ENCODE measurements at regions not wholly inside any gene's neighbourhood (a gene's known extent, or its start where the extent isn't known, plus 50 kb on each side); places are given as distances from the start of the nearest gene placed in this dataset.

DNA sequence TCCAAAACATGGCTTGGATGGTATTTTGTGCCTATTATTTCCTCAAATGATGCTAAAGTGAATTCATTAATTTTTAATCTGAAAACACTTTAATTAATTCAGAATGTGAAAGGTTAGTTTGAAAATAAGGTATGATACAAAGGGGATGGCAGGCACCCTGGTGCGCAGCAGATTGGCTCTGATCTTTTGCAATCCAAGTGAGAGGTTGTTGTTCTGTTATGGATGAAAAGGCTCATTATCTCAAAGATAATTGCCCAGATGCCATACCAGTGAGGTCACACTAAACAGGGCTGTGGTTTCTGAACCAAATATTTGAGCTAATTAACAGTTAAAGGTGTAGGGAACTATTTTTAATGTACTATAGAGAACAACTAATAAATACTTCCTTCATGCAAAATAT, 504.9 kb downstream of the RAPGEF2 start:
- Histone ChIP-seq H4K20me1 (ENCODE audit: insufficient read depth, low read depth, low read length) (no peaks in the 10 kb centered on the region), H3K4me3 (ENCODE audit: low read length) (no peak overlapping the region), H3K4me1 (ENCODE audit: low read length) (no peaks in the 10 kb centered on the region), H3K36me3 (ENCODE audit: insufficient read depth, low read length) (no peaks in the 10 kb centered on the region), H3K27me3 (ENCODE audit: low read length) (no peaks in the 10 kb centered on the region), H3K27ac (ENCODE audit: low read length) (no peak overlapping the region), H3K79me2 (ENCODE audit: low read length) (no peaks in the 10 kb centered on the region), H3K9me3 (ENCODE audit: low read length) (no peaks in the 10 kb centered on the region), H3K9me2 (replicated peaks; ENCODE audit: insufficient read depth, low read length) (no peaks in the 10 kb centered on the region), H2AFZ (ENCODE audit: low read length) (no peak overlapping the region), H3K9ac (ENCODE audit: low read length) (no peak overlapping the region), H3K4me2 (ENCODE audit: low read depth, low read length, poor library complexity, severe bottlenecking) (no peak overlapping the region)
- no peak for DNase-seq

GRCh38 chr4:159608436-159608835, 505.6 kb downstream of the RAPGEF2 start:
- H3K4me2 ChIP-seq (ENCODE audit: low read depth, low read length, poor library complexity, severe bottlenecking), result no peak overlapping the region
- no peak overlapping the region for H3K9ac ChIP-seq (ENCODE audit: low read length)
- no peaks in the 10 kb centered on the region for H3K36me3 ChIP-seq (ENCODE audit: insufficient read depth, low read length)
- H4K20me1 ChIP-seq (ENCODE audit: insufficient read depth, low read depth, low read length), result no peaks in the 10 kb centered on the region
- H2AFZ ChIP-seq (ENCODE audit: low read length), result no peak overlapping the region
- H3K4me1 ChIP-seq (ENCODE audit: low read length), result no peaks in the 10 kb centered on the region
- H3K9me3 ChIP-seq (ENCODE audit: low read length), result no peaks in the 10 kb centered on the region
- no peak overlapping the region for H3K27ac ChIP-seq (ENCODE audit: low read length)
- no peaks in the 10 kb centered on the region for H3K9me2 ChIP-seq (replicated peaks; ENCODE audit: insufficient read depth, low read length)
- no peak overlapping the region for H3K4me3 ChIP-seq (ENCODE audit: low read length)
- DNase-seq, result no peak
- H3K27me3 ChIP-seq (ENCODE audit: low read length), result no peaks in the 10 kb centered on the region
- H3K79me2 ChIP-seq (ENCODE audit: low read length), result no peaks in the 10 kb centered on the region

GRCh38 chr4:159632031-159632430, 529.2 kb downstream of the RAPGEF2 start:
- DNase-seq, result no peak
- H3K27ac ChIP-seq (ENCODE audit: low read length), result no peak overlapping the region
- no peaks in the 10 kb centered on the region for H3K79me2 ChIP-seq (ENCODE audit: low read length)
- H3K9me3 ChIP-seq (ENCODE audit: low read length), result 0 out of 2 replicates have a peak, but pooled peaks cover 3% of the 10 kb centered on the region
- no peaks in the 10 kb centered on the region for H4K20me1 ChIP-seq (ENCODE audit: insufficient read depth, low read depth, low read length)
- no peak overlapping the region for H3K9ac ChIP-seq (ENCODE audit: low read length)
- H3K4me2 ChIP-seq (ENCODE audit: low read depth, low read length, poor library complexity, severe bottlenecking), result no peak overlapping the region
- no peaks in the 10 kb centered on the region for H3K27me3 ChIP-seq (ENCODE audit: low read length)
- no peak overlapping the region for H2AFZ ChIP-seq (ENCODE audit: low read length)
- no peaks in the 10 kb centered on the region for H3K9me2 ChIP-seq (replicated peaks; ENCODE audit: insufficient read depth, low read length)
- H3K4me1 ChIP-seq (ENCODE audit: low read length), result no peaks in the 10 kb centered on the region
- no peaks in the 10 kb centered on the region for H3K36me3 ChIP-seq (ENCODE audit: insufficient read depth, low read length)
- H3K4me3 ChIP-seq (ENCODE audit: low read length), result no peak overlapping the region

GRCh38 chr4:159639671-159640323, 536.9 kb downstream of the RAPGEF2 start:
- no peak for DNase-seq
- no peaks in the 10 kb centered on the region for H3K9me2 ChIP-seq (replicated peaks; ENCODE audit: insufficient read depth, low read length)
- no peak overlapping the region for H2AFZ ChIP-seq (ENCODE audit: low read length)
- no peaks in the 10 kb centered on the region for H3K4me1 ChIP-seq (ENCODE audit: low read length)
- H3K4me2 ChIP-seq (ENCODE audit: low read depth, low read length, poor library complexity, severe bottlenecking), result no peak overlapping the region
- H3K4me3 ChIP-seq (ENCODE audit: low read length), result no peak overlapping the region
- no peak overlapping the region for H3K27ac ChIP-seq (ENCODE audit: low read length)
- H3K79me2 ChIP-seq (ENCODE audit: low read length), result no peaks in the 10 kb centered on the region
- no peaks in the 10 kb centered on the region for H3K36me3 ChIP-seq (ENCODE audit: insufficient read depth, low read length)
- H4K20me1 ChIP-seq (ENCODE audit: insufficient read depth, low read depth, low read length), result no peaks in the 10 kb centered on the region
- peaks cover 14% of the 10 kb centered on the region for H3K9me3 ChIP-seq (ENCODE audit: low read length)
- H3K9ac ChIP-seq (ENCODE audit: low read length), result no peak overlapping the region
- H3K27me3 ChIP-seq (ENCODE audit: low read length), result no peaks in the 10 kb centered on the region

GRCh38 chr4:159649237-159649636, 546.4 kb downstream of the RAPGEF2 start:
- Histone ChIP-seq H3K4me3 (ENCODE audit: low read length) (no peak overlapping the region), H3K9me3 (ENCODE audit: low read length) (peaks cover 47% of the 10 kb centered on the region), H3K4me1 (ENCODE audit: low read length) (no peaks in the 10 kb centered on the region), H3K9me2 (replicated peaks; ENCODE audit: insufficient read depth, low read length) (no peaks in the 10 kb centered on the region), H4K20me1 (ENCODE audit: insufficient read depth, low read depth, low read length) (no peaks in the 10 kb centered on the region), H3K79me2 (ENCODE audit: low read length) (no peaks in the 10 kb centered on the region), H3K9ac (ENCODE audit: low read length) (no peak overlapping the region), H3K27me3 (ENCODE audit: low read length) (no peaks in the 10 kb centered on the region), H2AFZ (ENCODE audit: low read length) (no peak overlapping the region), H3K4me2 (ENCODE audit: low read depth, low read length, poor library complexity, severe bottlenecking) (no peak overlapping the region), H3K36me3 (ENCODE audit: insufficient read depth, low read length) (no peaks in the 10 kb centered on the region), H3K27ac (ENCODE audit: low read length) (no peak overlapping the region)
- no peak for DNase-seq

DNA sequence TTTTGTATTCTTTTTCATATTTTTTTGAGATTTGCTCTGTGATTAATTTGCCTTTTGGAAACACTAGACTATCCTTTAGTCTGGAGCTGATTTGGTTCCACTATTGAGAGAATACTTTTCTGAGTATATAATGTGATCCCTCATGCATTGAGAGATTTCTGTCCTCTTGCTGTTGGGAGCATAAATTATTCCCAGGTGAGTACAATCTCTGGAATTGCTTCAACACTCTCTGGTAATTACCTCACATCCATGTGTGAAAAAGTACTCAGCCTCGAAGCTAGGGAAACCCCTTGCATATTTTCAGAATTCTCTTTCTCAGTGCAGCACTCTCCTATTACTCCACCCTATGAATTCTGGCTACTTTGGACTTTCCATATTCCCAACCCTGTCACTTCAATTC, 550.0 kb downstream of the RAPGEF2 start:
- H3K27ac ChIP-seq (ENCODE audit: low read length), result no peak overlapping the region
- H3K79me2 ChIP-seq (ENCODE audit: low read length), result no peaks in the 10 kb centered on the region
- no peaks in the 10 kb centered on the region for H3K4me1 ChIP-seq (ENCODE audit: low read length)
- H4K20me1 ChIP-seq (ENCODE audit: insufficient read depth, low read depth, low read length), result no peaks in the 10 kb centered on the region
- no peak overlapping the region for H2AFZ ChIP-seq (ENCODE audit: low read length)
- H3K4me3 ChIP-seq (ENCODE audit: low read length), result no peak overlapping the region
- no peak for DNase-seq
- no peak overlapping the region for H3K4me2 ChIP-seq (ENCODE audit: low read depth, low read length, poor library complexity, severe bottlenecking)
- H3K9ac ChIP-seq (ENCODE audit: low read length), result no peak overlapping the region
- H3K36me3 ChIP-seq (ENCODE audit: insufficient read depth, low read length), result no peaks in the 10 kb centered on the region
- H3K27me3 ChIP-seq (ENCODE audit: low read length), result no peaks in the 10 kb centered on the region
- H3K9me2 ChIP-seq (replicated peaks; ENCODE audit: insufficient read depth, low read length), result no peaks in the 10 kb centered on the region
- peaks cover 49% of the 10 kb centered on the region for H3K9me3 ChIP-seq (ENCODE audit: low read length)

GRCh38 chr4:159655547-159655946, 552.7 kb downstream of the RAPGEF2 start:
- H3K27ac ChIP-seq (ENCODE audit: low read length), result no peak overlapping the region
- H3K4me3 ChIP-seq (ENCODE audit: low read length), result no peak overlapping the region
- no peak overlapping the region for H2AFZ ChIP-seq (ENCODE audit: low read length)
- H3K79me2 ChIP-seq (ENCODE audit: low read length), result no peaks in the 10 kb centered on the region
- H3K4me2 ChIP-seq (ENCODE audit: low read depth, low read length, poor library complexity, severe bottlenecking), result no peak overlapping the region
- peaks cover 37% of the 10 kb centered on the region for H3K9me3 ChIP-seq (ENCODE audit: low read length)
- no peak for DNase-seq
- no peak overlapping the region for H3K9ac ChIP-seq (ENCODE audit: low read length)
- no peaks in the 10 kb centered on the region for H4K20me1 ChIP-seq (ENCODE audit: insufficient read depth, low read depth, low read length)
- H3K36me3 ChIP-seq (ENCODE audit: insufficient read depth, low read length), result no peaks in the 10 kb centered on the region
- H3K4me1 ChIP-seq (ENCODE audit: low read length), result no peaks in the 10 kb centered on the region
- H3K9me2 ChIP-seq (replicated peaks; ENCODE audit: insufficient read depth, low read length), result no peaks in the 10 kb centered on the region
- H3K27me3 ChIP-seq (ENCODE audit: low read length), result no peaks in the 10 kb centered on the region

- H3K27me3 ChIP-seq (ENCODE audit: low read length), result no peaks in the 10 kb centered on the region
- H3K4me2 ChIP-seq (ENCODE audit: low read depth, low read length, poor library complexity, severe bottlenecking), result no peak overlapping the region
- H3K36me3 ChIP-seq (ENCODE audit: insufficient read depth, low read length), result no peaks in the 10 kb centered on the region
- peaks cover 59% of the 10 kb centered on the region for H3K9me3 ChIP-seq (ENCODE audit: low read length)
- H3K27ac ChIP-seq (ENCODE audit: low read length), result no peak overlapping the region
- H3K4me3 ChIP-seq (ENCODE audit: low read length), result no peak overlapping the region
- no peaks in the 10 kb centered on the region for H3K4me1 ChIP-seq (ENCODE audit: low read length)
- H2AFZ ChIP-seq (ENCODE audit: low read length), result no peak overlapping the region
- H3K9me2 ChIP-seq (replicated peaks; ENCODE audit: insufficient read depth, low read length), result no peaks in the 10 kb centered on the region
- H3K79me2 ChIP-seq (ENCODE audit: low read length), result no peaks in the 10 kb centered on the region
- H4K20me1 ChIP-seq (ENCODE audit: insufficient read depth, low read depth, low read length), result no peaks in the 10 kb centered on the region
- no peak overlapping the region for H3K9ac ChIP-seq (ENCODE audit: low read length)
- no peak for DNase-seq
Measured at GRCh38 chr4:159669094-159669493, 566.2 kb downstream of the RAPGEF2 start.

Data from Karpas-422 (cell line).